ENCODE measurements at regions not wholly inside any gene's neighbourhood (a gene's known extent, or its start where the extent isn't known, plus 50 kb on each side); places are given as distances from the start of the nearest gene placed in this dataset.

DNA sequence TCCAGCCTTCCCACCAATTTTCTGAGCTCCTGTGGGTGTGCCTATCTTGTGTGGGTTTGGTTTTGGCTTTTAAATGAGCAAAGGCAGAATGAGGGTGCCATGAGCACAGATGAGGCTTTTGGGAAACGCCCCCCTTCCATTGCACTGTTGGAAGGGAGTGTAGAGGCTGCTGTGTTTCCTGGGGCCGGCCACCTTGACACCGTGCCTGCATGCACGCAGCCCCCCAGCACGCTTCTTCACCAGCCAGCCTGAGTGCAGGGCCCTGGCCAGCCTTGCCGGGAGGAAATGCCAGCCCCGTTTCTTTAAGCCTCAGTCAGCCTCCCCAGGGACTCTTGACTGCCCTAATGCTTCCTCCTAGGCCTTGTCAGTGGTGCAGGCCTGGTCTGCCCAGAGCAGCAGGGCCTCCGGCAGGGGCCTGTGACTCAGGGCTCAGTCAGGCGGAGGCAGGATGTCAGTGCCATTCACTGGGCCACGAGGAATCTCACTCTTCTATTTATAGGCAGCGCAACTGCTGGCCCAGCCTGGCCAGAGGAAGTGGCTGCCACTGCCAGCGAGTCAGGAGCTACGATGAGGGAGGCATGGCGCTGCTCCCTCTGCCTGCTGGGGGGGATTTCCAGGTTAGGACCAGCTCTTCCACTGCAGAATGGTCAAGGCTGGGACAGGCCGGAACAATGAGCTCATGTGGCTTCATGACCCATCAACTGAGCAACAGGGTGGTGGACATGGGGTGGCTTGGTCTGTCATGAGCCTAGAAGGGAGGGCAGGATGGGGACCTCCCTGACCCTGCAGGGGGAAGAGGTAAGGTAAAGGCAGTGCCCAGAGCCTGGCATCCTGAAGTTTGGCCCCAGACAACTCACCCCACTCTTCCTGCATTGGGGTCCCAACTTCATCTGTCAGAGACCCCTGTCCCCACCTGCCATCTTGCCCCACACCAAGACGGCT lies 205.2 kb downstream of the RAB11FIP4 start:
- intact Hi-C loops (cut with DNase I) = no loop called here

DNA sequence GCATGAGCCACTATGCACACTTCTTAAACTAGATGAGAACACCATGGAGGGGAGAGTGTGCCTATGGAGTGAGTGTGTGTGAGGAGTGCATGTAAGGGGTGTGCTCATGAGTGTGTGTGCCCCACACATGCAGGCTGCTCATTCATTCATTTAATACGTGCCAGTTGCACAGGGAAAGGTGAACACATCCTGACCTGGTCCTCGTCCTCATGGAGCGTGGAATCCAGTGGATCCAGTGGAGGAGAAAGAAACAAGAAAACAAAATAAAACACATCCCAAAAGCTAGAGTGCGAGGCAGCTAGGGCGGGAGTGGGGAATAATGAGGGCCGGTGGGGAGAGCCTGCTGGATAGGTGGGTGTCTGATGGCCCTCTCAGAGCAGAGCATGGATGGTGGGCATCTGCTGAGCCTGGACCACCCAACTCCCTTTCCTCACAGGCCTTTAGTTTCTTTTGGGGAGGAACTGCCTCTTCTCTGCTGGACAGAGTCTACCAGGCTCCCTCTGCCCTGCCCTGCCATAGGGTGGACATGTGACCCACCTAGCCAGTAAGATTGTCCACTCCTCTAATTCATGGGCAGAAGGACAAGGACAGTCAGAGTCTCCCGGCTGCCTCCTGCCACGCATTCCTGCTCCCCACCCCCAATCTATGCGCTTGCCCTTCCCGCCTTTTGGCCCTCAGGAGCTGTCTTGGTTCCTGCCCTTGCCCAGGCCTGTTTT lies 204.3 kb downstream of the RAB11FIP4 start:
- intact Hi-C loops (cut with DNase I) = no loop called here
- DNase-seq = peak in 1 of 10 donors; percentile 54

More for the DNA sequence above, 205.2 kb downstream of the RAB11FIP4 start:
- DNase-seq = peak in 7 of 10 donors; percentile 25 to 92 (median 37)

DNA sequence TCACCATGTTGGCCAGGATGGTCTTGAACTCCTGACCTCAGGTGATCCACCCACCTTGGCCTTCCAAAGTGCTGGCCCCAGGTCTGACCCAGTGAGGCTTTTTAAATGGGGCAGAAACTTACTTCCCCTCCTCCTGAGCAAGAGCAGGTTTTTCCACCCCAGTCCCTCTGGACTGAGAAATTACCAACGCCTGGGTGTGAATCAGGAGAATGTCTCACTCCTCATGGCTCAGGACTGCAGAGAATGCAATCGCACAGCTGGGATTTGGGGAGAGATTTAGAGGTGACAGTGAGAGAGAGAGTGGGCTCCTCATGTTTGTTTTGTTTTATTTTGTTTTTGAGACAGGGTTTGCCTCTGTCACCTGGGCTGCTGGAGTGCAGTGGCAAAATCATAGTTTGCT lies 203.6 kb downstream of the RAB11FIP4 start:
- intact Hi-C loops (cut with DNase I) = no loop called here
- DNase-seq = peak in 1 of 10 donors; percentile 15

DNA sequence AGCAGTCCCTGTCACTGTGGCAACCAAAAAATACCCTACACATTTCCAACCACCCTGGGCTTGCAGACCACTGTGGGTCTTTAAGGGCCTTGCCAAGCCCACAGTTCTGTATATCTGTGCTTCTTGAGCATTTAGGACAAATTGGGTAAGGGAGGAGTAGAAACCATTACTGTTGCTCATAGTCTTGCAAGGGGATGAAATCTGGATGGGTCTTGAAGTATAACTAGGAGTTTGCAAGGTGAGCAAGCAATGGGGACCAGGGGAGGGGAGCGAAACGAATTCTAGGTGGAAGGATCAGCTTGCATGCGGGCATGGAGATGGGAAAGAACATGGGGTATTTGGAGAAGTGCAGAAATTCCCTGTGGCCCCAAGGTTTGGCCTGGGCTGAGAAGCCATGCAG lies 202.9 kb downstream of the RAB11FIP4 start:
- DNase-seq = peak in 1 of 10 donors; percentile 49
- intact Hi-C loops (cut with DNase I) = no loop called here

DNA sequence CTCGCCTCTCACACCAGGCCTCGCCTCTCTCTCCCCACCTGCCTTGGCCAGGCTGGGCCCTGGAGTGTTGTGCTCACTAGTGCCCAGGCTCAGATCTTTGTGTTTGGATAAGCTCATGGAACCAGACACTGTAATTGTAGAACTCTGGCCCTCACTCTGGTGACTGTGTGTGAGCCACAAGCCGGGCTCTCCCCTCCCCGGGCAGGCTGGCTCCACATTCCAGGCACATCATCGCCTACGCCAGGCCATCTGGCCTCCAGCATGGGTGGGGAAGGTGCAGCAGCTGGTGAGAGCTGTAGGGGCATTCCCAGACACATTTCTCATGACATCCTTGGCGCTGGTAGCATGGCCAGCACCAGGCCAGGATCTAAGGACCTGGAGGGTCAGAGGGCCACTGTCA lies 202.3 kb downstream of the RAB11FIP4 start:
- intact Hi-C loops (cut with DNase I) = no loop called here
- peak in 5 of 10 donors; percentile 28 to 90 (median 84) for DNase-seq

DNA sequence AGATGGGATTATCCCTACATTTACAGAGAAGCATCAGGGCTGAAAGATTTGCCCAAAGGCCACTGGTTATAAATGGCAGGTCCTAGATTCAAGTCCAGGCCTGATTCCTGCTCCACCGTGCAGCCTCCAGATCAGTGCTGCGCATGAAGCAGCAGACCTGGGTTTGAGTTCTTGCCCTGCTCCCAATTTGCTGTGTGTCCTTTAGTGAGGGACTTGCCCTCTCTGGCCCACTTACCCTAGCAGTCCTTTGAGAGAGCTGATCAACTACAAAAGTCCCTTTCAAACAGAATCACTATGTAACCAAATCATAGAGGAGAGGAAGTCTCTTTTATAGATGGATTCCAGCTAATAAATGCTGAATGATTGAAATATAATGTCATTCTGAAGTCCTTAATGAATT lies 200.4 kb downstream of the RAB11FIP4 start:
- peak in 1 of 10 donors; percentile 38 for DNase-seq
- intact Hi-C loops (cut with DNase I) = no loop called here

DNA sequence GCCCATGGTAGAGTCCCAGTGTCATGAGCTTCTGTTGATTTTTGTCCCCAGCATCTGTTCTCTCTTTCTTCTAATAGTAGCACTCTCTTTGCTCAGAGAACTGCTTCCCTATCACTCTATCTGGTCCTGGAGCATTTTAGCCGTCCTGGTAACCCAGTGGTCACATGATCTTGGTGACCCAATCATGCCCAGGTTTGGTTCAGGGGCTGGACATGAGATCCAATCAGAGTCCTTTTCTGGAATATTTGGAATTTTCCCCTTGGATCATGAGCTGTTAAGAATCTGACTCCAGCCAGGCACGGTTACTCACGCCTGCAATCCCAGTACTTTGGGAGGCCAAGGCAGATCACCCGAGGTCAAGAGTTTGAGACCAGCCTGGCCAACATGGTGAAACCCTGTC lies 197.0 kb downstream of the RAB11FIP4 start:
- intact Hi-C loops (cut with DNase I) = no loop called here
- DNase-seq = peak in 1 of 10 donors; percentile 32

DNA sequence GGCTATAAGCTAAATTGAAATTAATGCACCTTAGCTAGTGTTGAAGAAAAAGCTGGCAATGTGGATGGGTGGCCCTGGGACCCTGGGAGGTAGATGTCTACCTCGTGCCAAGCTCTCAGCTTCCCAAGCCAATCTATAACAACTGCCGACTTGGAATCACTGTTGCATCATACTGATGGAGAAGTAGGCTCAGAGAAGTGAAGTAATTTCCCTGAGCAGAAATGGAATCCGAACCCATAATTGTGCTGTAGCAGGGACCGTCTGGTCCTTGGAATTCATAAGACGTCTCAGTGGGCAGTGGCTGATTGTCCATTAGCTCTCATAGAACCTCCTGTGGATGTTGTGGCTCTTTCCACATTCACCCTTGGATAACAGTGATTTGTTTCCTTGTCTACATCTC lies 196.6 kb downstream of the RAB11FIP4 start:
- intact Hi-C loops (cut with DNase I) = no loop called here
- peak in 1 of 10 donors; percentile 17 for DNase-seq
